ENCODE measurements at regions not wholly inside any gene's neighbourhood (a gene's known extent, or its start where the extent isn't known, plus 50 kb on each side); places are given as distances from the start of the nearest gene placed in this dataset.

GRCh38 chr5:36755342-36755741 is 121.2 kb upstream of the NIPBL start:
- DNase-seq (ENCODE audit: low spot score) (no peak), ATAC-seq (ENCODE audit: low FRiP score) (no peak)
- TF ChIP-seq CTCF (IDR thresholded peaks at IDR 0.05): no peak

DNA sequence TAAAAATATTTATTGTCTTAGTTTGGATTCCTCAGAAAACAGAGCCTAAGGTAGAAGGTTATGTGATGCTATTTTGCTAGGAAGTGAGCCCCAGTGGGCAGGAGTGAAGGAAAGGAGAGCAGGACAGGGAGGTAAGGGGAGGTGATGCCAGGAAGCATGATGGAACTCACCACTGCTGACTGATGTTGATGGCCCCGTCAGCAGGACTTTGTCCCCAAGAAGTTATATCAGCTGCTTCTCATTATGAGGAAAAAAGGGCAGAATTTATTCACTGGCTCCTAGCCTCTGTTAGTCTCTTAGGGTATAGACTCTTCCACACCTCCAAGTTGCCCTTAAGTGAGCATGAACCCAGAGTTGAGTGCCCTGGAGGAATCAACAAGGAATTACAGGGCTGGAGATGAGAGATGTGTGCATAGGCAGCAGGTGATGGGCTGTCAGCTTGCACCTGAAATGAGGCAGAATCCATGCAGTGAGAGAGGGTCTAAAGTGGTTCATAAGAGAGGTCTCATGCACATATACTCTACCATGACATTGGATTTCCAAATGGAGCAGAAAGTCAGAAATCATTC is 120.6 kb upstream of the NIPBL start:
- ATAC-seq (ENCODE audit: low FRiP score) (no peak), DNase-seq (ENCODE audit: low spot score) (no peak)
- no peak for TF ChIP-seq CTCF (IDR thresholded peaks at IDR 0.05)

DNA sequence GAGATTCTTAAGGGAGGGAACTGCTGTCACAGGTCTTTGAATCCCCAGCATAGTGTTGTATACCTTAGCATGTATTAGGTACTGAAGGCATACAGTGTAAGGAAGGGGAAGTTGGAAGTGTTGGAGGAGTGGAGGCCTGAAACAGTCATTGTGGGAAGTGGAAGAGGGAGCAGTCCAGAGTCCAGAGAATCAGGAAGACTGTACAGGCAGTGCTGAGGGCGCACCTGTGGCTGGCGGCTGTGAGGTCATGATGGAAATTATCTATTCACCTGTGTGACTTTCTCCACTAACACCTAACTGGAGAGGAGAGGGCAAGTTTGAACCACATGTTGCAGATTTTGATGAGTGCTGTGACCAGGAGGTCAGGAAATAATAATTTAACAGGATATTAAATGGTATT is 119.7 kb upstream of the NIPBL start:
- no peak for DNase-seq (ENCODE audit: low spot score)
- ATAC-seq (ENCODE audit: low FRiP score): no peak
- no peak for TF ChIP-seq CTCF (IDR thresholded peaks at IDR 0.05)

- ATAC-seq (ENCODE audit: low FRiP score) (no peak), DNase-seq (ENCODE audit: low spot score) (no peak)
- TF ChIP-seq CTCF (IDR thresholded peaks at IDR 0.05): no peak
Measured at GRCh38 chr5:36759117-36759516, 117.5 kb upstream of the NIPBL start.

- ATAC-seq (ENCODE audit: low FRiP score) (no peak), DNase-seq (ENCODE audit: low spot score) (no peak)
- TF ChIP-seq CTCF (IDR thresholded peaks at IDR 0.05): no peak
Measured at GRCh38 chr5:36763454-36763853, 113.1 kb upstream of the NIPBL start.

DNA sequence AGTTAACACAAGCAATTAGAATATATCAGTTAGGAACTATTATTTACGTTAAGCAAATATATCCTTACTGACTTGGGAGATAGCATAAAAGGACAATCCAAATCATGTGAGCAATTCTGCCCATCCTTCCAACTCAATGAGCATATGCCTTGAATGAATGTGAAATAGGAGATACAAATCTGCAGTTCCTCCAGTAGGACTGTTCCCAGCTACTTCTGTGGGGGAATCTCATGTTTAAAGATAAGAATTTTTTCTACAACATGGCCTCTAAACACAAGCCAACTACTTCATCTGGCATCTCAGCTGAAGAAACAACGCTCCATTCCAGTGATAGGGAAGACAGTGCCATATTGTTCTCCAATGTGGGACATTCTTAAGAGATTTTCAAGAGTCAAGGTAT is 110.7 kb upstream of the NIPBL start:
- ATAC-seq (ENCODE audit: low FRiP score) (no peak), DNase-seq (ENCODE audit: low spot score) (no peak)
- no peak for TF ChIP-seq CTCF (IDR thresholded peaks at IDR 0.05)

DNA sequence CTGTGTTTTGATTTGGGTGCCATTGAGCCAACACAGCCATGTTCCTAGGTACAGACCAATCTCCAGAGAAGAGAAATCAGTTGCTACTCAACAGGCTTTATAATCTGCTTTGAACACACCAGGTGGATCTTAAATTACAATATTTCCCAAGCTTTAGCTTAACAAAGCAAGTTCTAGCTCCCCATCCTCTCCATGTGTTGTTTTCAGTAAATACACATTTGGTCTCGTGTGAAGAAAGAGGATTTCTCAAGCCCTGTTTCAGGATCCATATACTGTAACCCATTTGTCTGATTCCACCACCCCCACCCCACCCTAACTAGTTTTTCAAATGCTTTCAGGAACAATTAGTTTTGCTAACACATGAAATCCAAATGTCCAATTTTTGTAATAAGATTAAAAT is 109.6 kb upstream of the NIPBL start:
- TF ChIP-seq CTCF (IDR thresholded peaks at IDR 0.05): no peak
- no peak for DNase-seq (ENCODE audit: low spot score)
- no peak for ATAC-seq (ENCODE audit: low FRiP score)
